Caco-2 (cell line): ENCODE measurements at regions not wholly inside any gene's neighbourhood (a gene's known extent, or its start where the extent isn't known, plus 50 kb on each side); places are given as distances from the start of the nearest gene placed in this dataset.
"Not testable (repeated sequence)": the region's sequence is repeated elsewhere in the genome, so short reads cannot be mapped to it uniquely, and the experiment has no call there.

ENCODE experiments used
- BruUV-seq: library from RNA; stranded (reverse); fragments of 400-500 nt; replicated peaks from 2 replicates; lab custom pipeline; 2021; lab: Mats Ljungman, UMichigan
- CTCF ChIA-PET: fragments of 300-600 bp; sonication (Branson Sonifier 250); formaldehyde crosslinking; loops from one replicate; lab custom pipeline; 2022; ENCODE audit warnings: antibody characterized with exemption; lab: Charles Lee
- POLR2A ChIA-PET: fragments of 300-600 bp; sonication (Branson Sonifier 250); formaldehyde crosslinking; loops from one replicate; lab custom pipeline; 2022; ENCODE audit warnings: antibody characterized with exemption; lab: Charles Lee
- DNase-seq, 2 experiments: peaks; one replicate each; pipeline versions ENCODE4 v3.0.0 to v3.0.0-alpha.2; 2020 to 2022
- H3K27me3 ChIP-seq: replicated peaks from 2 replicates; pipeline ENCODE4 v1.6.0; 2011; ENCODE audit warnings: low read length; ENCODE audit not compliant: control insufficient read depth, insufficient read depth
- H3K36me3 ChIP-seq: 2 replicates; pipeline ENCODE4 v1.5.1; 2011; ENCODE audit warnings: low read length; ENCODE audit not compliant: control insufficient read depth, insufficient read depth
- H3K4me1 ChIP-seq: fragments of 250-450 bp; sonication (Bioruptor Pico); 2 replicates; pipeline ENCODE4 v1.5.1; 2020; ENCODE audit warnings: mild to moderate bottlenecking
- H3K4me3 ChIP-seq: 2 replicates; pipeline ENCODE4 v1.5.1; 2011; ENCODE audit warnings: low read depth, mild to moderate bottlenecking, control low read depth, low read length
- H3K9me3 ChIP-seq: fragments of 250-450 bp; sonication (Bioruptor Pico); 2 replicates; pipeline ENCODE4 v1.5.1; 2020; ENCODE audit warnings: mild to moderate bottlenecking, moderate library complexity
- H3K27ac Mint-ChIP-seq: one replicate; pipeline ENCODE4 v1.8.0; 2022; ENCODE audit warnings: mixed read lengths; ENCODE audit not compliant: unreplicated experiment
- H3K27me3 Mint-ChIP-seq: one replicate; pipeline ENCODE4 v1.8.0; 2022; ENCODE audit warnings: mixed read lengths; ENCODE audit not compliant: insufficient read depth, unreplicated experiment
- H3K36me3 Mint-ChIP-seq: one replicate; pipeline ENCODE4 v1.8.0; 2022; ENCODE audit warnings: mild to moderate bottlenecking, mixed read lengths; ENCODE audit not compliant: insufficient read depth, unreplicated experiment
- H3K4me1 Mint-ChIP-seq: one replicate; pipeline ENCODE4 v1.8.0; 2022; ENCODE audit warnings: low read depth, mixed read lengths; ENCODE audit not compliant: unreplicated experiment
- H3K4me3 Mint-ChIP-seq: one replicate; pipeline ENCODE4 v1.8.0; 2022; ENCODE audit warnings: mild to moderate bottlenecking, moderate library complexity, mixed read lengths; ENCODE audit not compliant: unreplicated experiment
- H3K9me3 Mint-ChIP-seq: one replicate; pipeline ENCODE4 v1.8.0; 2022; ENCODE audit warnings: mixed read lengths; ENCODE audit not compliant: unreplicated experiment
- intact Hi-C: fragments of 100-400 bp; cut with micrococcal nuclease; formaldehyde crosslinking; loops from one replicate; pipeline ENCODE4 v1.10.0; 2022; ENCODE audit not compliant: unreplicated experiment
- TF ChIP-seq, protein P1 (sequence below), 2 experiments: fragments of 200-600 bp in 1 of 2; IDR thresholded peaks; 1 replicate in 1 of 2; 2 replicates in 1 of 2; pipeline versions ENCODE4 v1.5.1 to v1.8.0; 2011 to 2022; ENCODE audit warnings: antibody characterized with exemption in 1 of 2, control low read depth in 1 of 2, inconsistent platforms in 1 of 2, low read depth in 1 of 2, low read length in 1 of 2, mild to moderate bottlenecking in 1 of 2, moderate library complexity in 1 of 2; ENCODE audit not compliant: insufficient read depth in 1 of 2, severe bottlenecking in 1 of 2, unreplicated experiment in 1 of 2

DNA sequence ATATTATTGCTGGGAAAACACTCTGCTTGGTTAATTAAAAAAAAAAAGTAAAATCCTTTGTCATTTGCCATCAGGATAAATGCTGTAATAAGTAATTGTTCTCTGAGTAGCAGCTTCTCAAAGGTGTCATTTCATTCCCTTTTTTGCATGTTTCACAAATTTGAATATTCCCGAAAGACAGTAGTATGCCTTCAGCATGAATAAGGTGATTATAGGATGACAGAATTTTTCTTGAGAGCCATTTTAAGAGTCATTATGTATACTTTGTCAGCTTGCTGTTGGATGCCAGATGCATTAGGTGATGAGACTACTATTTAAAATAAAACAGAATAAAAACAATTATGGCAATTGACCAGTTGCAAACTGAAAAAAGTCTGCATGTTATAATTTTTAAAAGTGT lies 200.7 kb downstream of the HDGFL1 start:
- no peaks in the 10 kb centered on the region for H3K4me1 ChIP-seq
- H3K9me3 ChIP-seq = peaks cover 4% of the 10 kb centered on the region; the same call in 1 of the 2 replicates
- H3K4me1 Mint-ChIP-seq = no peaks in the 10 kb centered on the region
- no peaks in the 10 kb centered on the region for H3K27me3 Mint-ChIP-seq
- BruUV-seq = no TSS peak
- ChIA-PET POLR2A (no interaction called here), CTCF (no interaction called here)
- H3K27ac Mint-ChIP-seq = no peak overlapping the region
- no peak for DNase-seq
- intact Hi-C loops = no loop called here
- H3K4me3 ChIP-seq = no peak overlapping the region
- H3K9me3 Mint-ChIP-seq = peaks cover 9% of the 10 kb centered on the region
- H3K4me3 Mint-ChIP-seq = no peak overlapping the region
- no peaks in the 10 kb centered on the region for H3K27me3 ChIP-seq
- H3K36me3 Mint-ChIP-seq = no peaks in the 10 kb centered on the region
- no peaks in the 10 kb centered on the region for H3K36me3 ChIP-seq
- TF ChIP-seq, protein P1, sequence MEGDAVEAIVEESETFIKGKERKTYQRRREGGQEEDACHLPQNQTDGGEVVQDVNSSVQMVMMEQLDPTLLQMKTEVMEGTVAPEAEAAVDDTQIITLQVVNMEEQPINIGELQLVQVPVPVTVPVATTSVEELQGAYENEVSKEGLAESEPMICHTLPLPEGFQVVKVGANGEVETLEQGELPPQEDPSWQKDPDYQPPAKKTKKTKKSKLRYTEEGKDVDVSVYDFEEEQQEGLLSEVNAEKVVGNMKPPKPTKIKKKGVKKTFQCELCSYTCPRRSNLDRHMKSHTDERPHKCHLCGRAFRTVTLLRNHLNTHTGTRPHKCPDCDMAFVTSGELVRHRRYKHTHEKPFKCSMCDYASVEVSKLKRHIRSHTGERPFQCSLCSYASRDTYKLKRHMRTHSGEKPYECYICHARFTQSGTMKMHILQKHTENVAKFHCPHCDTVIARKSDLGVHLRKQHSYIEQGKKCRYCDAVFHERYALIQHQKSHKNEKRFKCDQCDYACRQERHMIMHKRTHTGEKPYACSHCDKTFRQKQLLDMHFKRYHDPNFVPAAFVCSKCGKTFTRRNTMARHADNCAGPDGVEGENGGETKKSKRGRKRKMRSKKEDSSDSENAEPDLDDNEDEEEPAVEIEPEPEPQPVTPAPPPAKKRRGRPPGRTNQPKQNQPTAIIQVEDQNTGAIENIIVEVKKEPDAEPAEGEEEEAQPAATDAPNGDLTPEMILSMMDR (IDR thresholded peaks at IDR 0.05; ENCODE audit: insufficient read depth in 1 of 2, low read depth in 1 of 2, low read length in 1 of 2, severe bottlenecking in 1 of 2, unreplicated experiment in 1 of 2) = no peak

DNA sequence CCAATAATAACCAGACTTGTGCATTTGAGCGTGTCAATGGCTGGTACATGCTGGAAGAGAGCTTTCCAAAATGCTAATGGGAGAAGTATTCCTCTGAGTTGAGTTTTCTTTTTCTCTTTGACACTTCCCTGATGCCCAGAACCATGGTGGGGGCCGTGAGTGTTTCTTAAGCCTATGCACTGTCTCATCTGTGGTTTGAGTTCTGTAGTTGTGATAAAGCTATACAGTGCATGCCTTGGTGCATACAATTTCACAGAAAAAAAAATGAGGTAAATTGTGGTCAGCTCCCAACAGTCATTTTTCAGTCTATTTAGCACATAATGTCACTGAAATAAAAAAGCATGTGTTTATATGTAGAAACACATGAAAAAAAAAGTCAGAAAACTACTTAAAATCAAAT lies 204.8 kb downstream of the HDGFL1 start:
- peaks cover 8% of the 10 kb centered on the region; the same call in 1 of the 2 replicates for H3K9me3 ChIP-seq
- H3K4me3 ChIP-seq = no peak overlapping the region
- Mint-ChIP-seq H3K27me3 (no peaks in the 10 kb centered on the region), H3K27ac (no peak overlapping the region), H3K4me3 (no peak overlapping the region), H3K36me3 (no peaks in the 10 kb centered on the region), H3K9me3 (peaks cover 22% of the 10 kb centered on the region), H3K4me1 (no peaks in the 10 kb centered on the region)
- no peaks in the 10 kb centered on the region for H3K4me1 ChIP-seq
- POLR2A ChIA-PET = no interaction called here
- intact Hi-C loops = no loop called here
- TF ChIP-seq, protein P1 (IDR thresholded peaks at IDR 0.05; ENCODE audit: insufficient read depth in 1 of 2, low read depth in 1 of 2, low read length in 1 of 2, severe bottlenecking in 1 of 2, unreplicated experiment in 1 of 2) = no peak
- no TSS peak for BruUV-seq
- no peaks in the 10 kb centered on the region for H3K27me3 ChIP-seq
- H3K36me3 ChIP-seq = no peaks in the 10 kb centered on the region
- no peak for DNase-seq
- CTCF ChIA-PET = no interaction called here

DNA sequence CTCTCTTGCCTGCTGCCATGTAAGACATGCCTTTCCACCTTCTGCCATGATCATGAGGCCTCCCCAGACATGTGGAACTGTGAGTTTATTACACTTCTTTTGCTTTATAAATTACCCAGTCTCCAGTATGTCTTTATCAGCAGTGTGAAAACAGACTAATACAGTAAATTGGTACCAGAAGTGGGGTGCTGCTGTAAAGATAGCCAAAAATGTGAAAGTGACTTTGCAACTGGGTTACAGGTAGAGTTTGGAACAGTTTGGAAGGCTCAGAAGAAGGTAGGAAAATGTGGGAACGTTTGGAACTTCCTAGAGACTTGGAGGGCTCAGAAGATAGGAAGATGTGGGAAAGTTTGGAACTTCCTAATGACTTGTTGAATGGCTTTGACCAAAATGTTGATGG lies 209.1 kb downstream of the HDGFL1 start:
- intact Hi-C loops, H3K4me1 ChIP-seq, H3K27me3 ChIP-seq, POLR2A ChIA-PET, H3K4me1 Mint-ChIP-seq, H3K36me3 Mint-ChIP-seq, BruUV-seq, H3K36me3 ChIP-seq, DNase-seq, H3K4me3 Mint-ChIP-seq, H3K4me3 ChIP-seq, CTCF ChIA-PET, H3K27ac Mint-ChIP-seq, H3K27me3 Mint-ChIP-seq: not testable (repeated sequence)
- H3K9me3 ChIP-seq = peaks cover 14% of the 10 kb centered on the region; the same call in 1 of the 2 replicates
- peaks cover 40% of the 10 kb centered on the region for H3K9me3 Mint-ChIP-seq

- peaks cover 14% of the 10 kb centered on the region; the same call in 1 of the 2 replicates for H3K9me3 ChIP-seq
- POLR2A ChIA-PET = no interaction called here
- DNase-seq = no peak
- Mint-ChIP-seq H3K4me1 (no peaks in the 10 kb centered on the region), H3K36me3 (peaks cover 6% of the 10 kb centered on the region), H3K4me3 (no peak overlapping the region), H3K27me3 (no peaks in the 10 kb centered on the region), H3K27ac (no peak overlapping the region), H3K9me3 (peaks cover 47% of the 10 kb centered on the region)
- H3K4me3 ChIP-seq = no peak overlapping the region
- CTCF ChIA-PET = no interaction called here
- intact Hi-C loops = no loop called here
- H3K27me3 ChIP-seq = no peaks in the 10 kb centered on the region
- TF ChIP-seq, protein P1 (IDR thresholded peaks at IDR 0.05; ENCODE audit: insufficient read depth in 1 of 2, low read depth in 1 of 2, low read length in 1 of 2, severe bottlenecking in 1 of 2, unreplicated experiment in 1 of 2) = no peak
- H3K36me3 ChIP-seq = no peaks in the 10 kb centered on the region
- no peaks in the 10 kb centered on the region for H3K4me1 ChIP-seq
- no TSS peak for BruUV-seq
Observed at GRCh38 chr6:22779062-22779461, 209.7 kb downstream of the HDGFL1 start.
